GM10266 (cell line): ENCODE measurements at regions not wholly inside any gene's neighbourhood (a gene's known extent, or its start where the extent isn't known, plus 50 kb on each side); places are given as distances from the start of the nearest gene placed in this dataset.

Experiments used
- DNase-seq: peaks from one replicate; pipeline ENCODE4 v3.0.0; 2012; ENCODE audit errors: extremely low spot score
- TF ChIP-seq, protein P1 (sequence below): IDR thresholded peaks from 2 replicates; pipeline ENCODE4 v1.5.1; 2012; ENCODE audit warnings: mild to moderate bottlenecking, low read depth; ENCODE audit not compliant: control insufficient read depth, insufficient read depth; ENCODE audit errors: missing control alignments

GRCh38 chr7:115359955-115360354 is 438.1 kb downstream of the MDFIC start:
- TF ChIP-seq, protein P1, sequence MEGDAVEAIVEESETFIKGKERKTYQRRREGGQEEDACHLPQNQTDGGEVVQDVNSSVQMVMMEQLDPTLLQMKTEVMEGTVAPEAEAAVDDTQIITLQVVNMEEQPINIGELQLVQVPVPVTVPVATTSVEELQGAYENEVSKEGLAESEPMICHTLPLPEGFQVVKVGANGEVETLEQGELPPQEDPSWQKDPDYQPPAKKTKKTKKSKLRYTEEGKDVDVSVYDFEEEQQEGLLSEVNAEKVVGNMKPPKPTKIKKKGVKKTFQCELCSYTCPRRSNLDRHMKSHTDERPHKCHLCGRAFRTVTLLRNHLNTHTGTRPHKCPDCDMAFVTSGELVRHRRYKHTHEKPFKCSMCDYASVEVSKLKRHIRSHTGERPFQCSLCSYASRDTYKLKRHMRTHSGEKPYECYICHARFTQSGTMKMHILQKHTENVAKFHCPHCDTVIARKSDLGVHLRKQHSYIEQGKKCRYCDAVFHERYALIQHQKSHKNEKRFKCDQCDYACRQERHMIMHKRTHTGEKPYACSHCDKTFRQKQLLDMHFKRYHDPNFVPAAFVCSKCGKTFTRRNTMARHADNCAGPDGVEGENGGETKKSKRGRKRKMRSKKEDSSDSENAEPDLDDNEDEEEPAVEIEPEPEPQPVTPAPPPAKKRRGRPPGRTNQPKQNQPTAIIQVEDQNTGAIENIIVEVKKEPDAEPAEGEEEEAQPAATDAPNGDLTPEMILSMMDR, result no peak
- no peak for DNase-seq

DNA sequence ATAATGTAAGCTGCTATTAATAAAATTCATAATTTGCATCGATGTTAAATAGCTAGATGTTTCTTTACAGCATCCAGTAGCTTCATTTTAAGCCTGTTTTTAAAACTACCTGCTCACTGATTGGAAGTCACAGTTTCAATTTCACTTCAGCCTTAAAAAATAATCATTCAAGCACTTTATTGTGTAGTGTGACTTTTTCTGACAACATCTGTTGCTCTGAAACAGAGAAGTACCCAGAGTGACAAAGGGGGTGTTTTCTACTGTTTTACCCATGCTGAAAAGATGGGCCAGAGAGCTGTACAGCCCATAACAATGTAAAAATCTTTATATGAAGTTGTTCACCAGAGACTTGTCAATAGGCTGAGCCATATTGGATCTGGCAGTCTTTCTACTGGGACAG is 437.2 kb downstream of the MDFIC start:
- no peak for DNase-seq
- TF ChIP-seq, protein P1, result no peak

GRCh38 chr7:115357703-115357999 is 435.8 kb downstream of the MDFIC start:
- TF ChIP-seq, protein P1, result no peak
- no peak for DNase-seq

DNA sequence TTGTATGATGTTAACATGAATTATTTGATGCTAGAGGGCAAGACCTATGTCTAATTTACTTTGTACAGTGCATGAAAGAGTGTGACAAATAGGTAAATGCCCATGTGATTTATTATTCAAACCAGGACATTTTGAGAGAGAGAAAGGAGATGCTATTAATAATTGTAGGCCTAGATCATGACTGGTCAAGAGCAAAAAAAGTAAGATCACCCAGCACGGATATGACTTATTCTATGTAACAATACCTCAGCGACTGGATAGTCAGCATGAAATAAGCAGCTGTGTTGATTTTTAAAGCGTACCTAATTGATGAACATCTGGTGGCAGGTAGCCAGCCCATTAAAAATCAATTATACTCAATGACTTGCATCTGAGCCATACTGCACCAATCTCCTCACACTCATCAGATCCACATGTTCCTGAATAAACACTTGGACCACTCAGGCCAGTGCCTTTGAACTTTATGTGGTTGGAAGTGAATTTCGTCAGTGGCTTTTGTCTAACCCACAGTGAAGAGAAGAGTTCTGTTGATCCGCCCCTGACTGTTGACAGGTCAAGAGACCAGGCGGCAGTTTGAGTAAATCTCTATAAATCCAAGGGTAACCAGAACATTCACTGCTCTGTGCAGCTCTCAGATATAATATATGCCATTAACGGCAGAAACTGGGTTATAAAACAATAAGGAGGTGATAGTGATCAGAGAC is 435.3 kb downstream of the MDFIC start:
- no peak for DNase-seq
- TF ChIP-seq, protein P1, result no peak

DNA sequence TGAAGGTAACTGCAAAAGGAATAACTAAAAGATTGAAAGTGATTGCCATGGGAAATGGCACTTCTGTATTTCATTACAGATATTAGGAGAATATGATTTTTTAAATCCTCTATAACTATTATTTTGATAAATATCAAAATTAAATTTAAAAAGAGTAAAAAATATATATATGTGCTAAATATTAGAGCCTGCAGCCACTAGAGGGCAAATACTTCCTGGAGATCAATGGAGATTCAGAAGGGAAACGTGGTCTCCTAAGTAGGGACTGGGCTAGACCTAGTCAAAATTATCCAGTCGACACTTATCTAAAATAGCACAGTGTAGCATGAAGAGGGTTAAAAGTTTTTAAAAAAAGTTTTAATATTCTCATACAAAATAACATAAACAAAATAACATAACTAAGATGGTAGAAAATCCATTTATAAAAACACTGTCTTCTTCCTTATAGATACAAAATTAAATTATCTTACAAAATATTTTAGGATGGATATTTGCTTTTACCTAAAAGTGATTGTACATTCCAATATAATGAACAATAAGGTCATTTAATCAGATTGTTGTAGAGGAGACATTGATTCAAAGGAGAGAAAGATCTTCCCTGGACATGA is 434.3 kb downstream of the MDFIC start:
- TF ChIP-seq, protein P1, result peak; percentile 27
- peak; percentile 4 for DNase-seq

- no peak for DNase-seq
Observed at GRCh38 chr7:115354925-115355324, 433.0 kb downstream of the MDFIC start.

GRCh38 chr7:115352375-115352774 is 430.5 kb downstream of the MDFIC start:
- DNase-seq, result no peak
- TF ChIP-seq, protein P1, result no peak

More at GRCh38 chr7:115354925-115355324, 433.0 kb downstream of the MDFIC start:
- TF ChIP-seq, protein P1, result no peak
